ENCODE measurements at regions not wholly inside any gene's neighbourhood (a gene's known extent, or its start where the extent isn't known, plus 50 kb on each side); places are given as distances from the start of the nearest gene placed in this dataset.
"Not testable (repeated sequence)": the region's sequence is repeated elsewhere in the genome, so short reads cannot be mapped to it uniquely, and the experiment has no call there.

DNA sequence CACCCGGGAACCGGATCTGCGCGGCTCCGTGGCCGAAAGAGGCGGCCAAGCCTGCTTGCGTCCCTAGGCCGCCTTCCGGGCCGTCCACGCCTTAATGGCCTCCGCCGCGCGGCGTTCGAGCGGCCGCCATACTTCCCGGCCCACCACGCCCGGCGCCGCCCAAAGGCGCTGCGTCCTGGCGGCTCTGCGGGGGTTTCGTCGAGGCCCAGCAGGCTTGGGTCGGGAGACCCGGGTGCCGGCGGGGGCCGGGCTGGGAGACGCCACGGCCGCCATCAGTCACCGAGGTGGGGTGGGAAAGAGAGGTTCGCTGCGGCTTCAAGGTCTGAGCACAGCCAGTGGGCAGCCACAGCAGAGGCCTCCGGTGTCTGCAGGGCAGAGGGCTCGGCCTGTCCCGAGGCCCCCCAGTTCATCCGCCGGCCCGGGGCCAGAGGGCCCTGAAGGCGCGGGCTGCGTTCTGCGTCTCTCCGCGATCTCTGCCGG is 545.8 kb upstream of the CDH10 start:
- ATAC-seq (ENCODE audit: insufficient number of reproducible peaks, low FRiP score, low read depth) (no peak), DNase-seq (ENCODE audit: low spot score) (no peak)
- no peaks in the 10 kb centered on the region for H3K9me3 ChIP-seq
- H3K27me3 ChIP-seq (replicated peaks; ENCODE audit: insufficient read depth) = no peaks in the 10 kb centered on the region
- no peaks in the 10 kb centered on the region for H3K4me1 ChIP-seq (ENCODE audit: control insufficient read depth in 1 of 2, low read depth in 2 of 2)
- TF ChIP-seq, protein P1, sequence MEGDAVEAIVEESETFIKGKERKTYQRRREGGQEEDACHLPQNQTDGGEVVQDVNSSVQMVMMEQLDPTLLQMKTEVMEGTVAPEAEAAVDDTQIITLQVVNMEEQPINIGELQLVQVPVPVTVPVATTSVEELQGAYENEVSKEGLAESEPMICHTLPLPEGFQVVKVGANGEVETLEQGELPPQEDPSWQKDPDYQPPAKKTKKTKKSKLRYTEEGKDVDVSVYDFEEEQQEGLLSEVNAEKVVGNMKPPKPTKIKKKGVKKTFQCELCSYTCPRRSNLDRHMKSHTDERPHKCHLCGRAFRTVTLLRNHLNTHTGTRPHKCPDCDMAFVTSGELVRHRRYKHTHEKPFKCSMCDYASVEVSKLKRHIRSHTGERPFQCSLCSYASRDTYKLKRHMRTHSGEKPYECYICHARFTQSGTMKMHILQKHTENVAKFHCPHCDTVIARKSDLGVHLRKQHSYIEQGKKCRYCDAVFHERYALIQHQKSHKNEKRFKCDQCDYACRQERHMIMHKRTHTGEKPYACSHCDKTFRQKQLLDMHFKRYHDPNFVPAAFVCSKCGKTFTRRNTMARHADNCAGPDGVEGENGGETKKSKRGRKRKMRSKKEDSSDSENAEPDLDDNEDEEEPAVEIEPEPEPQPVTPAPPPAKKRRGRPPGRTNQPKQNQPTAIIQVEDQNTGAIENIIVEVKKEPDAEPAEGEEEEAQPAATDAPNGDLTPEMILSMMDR (IDR thresholded peaks at IDR 0.05) = no peak
- no peaks in the 10 kb centered on the region for H3K36me3 ChIP-seq
- peak overlapping the region; percentile 14 for H3K4me3 ChIP-seq
- H3K27ac ChIP-seq = no peak overlapping the region

GRCh38 chr5:25181249-25181648 is 536.5 kb upstream of the CDH10 start:
- TF ChIP-seq, protein P1 (IDR thresholded peaks at IDR 0.05) = no peak
- ATAC-seq (ENCODE audit: insufficient number of reproducible peaks, low FRiP score, low read depth) = no peak
- H3K4me1 ChIP-seq (ENCODE audit: control insufficient read depth in 1 of 2, low read depth in 2 of 2) = no peaks in the 10 kb centered on the region
- H3K27ac ChIP-seq = no peak overlapping the region
- no peaks in the 10 kb centered on the region for H3K36me3 ChIP-seq
- no peak for DNase-seq (ENCODE audit: low spot score)
- no peaks in the 10 kb centered on the region for H3K9me3 ChIP-seq
- no peaks in the 10 kb centered on the region for H3K27me3 ChIP-seq (replicated peaks; ENCODE audit: insufficient read depth)
- no peak overlapping the region for H3K4me3 ChIP-seq

DNA sequence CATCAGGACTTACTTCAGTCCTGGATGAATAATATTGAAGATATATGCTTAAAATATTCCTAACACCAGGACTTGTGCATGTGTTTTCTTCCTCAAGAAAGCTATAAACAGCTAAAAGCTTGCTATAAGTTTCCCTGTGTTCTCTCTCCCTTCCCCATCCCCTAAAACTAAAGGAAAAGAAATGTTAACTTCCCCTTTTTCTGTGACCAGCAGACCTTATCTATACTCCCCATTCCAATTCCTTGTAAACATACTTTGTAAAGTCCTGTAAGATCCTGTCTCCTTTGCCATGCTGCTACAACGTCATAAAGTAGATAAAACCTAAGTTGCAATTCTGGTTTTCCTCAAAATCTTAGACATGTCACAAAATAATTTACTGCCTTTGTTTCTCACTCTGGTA is 517.8 kb upstream of the CDH10 start:
- not testable (repeated sequence) for H3K27me3 ChIP-seq (replicated peaks; ENCODE audit: insufficient read depth); H3K4me1 ChIP-seq (ENCODE audit: control insufficient read depth in 1 of 2, low read depth in 2 of 2); DNase-seq (ENCODE audit: low spot score); H3K36me3 ChIP-seq; ATAC-seq (ENCODE audit: insufficient number of reproducible peaks, low FRiP score, low read depth); H3K9me3 ChIP-seq; H3K4me3 ChIP-seq; H3K27ac ChIP-seq

DNA sequence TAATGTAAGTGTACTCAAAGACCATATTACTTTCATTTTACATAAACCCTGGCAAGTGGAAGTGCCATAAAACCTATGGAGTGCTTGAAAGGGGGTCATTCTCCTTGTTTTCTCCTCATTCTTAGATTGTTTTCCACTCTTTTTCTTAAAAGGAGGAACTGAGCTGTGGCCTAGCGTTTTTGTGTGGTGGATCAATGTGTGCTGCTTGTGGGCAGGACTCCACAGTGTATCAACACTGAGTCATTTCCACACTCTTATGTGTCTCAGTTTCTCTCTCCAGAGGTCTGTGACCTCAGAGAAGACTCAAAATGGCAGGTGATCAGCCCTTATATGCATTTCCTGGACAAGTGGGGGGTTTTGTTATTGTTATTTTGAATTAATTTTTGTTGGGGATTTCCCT is 516.1 kb upstream of the CDH10 start:
- H3K4me3 ChIP-seq = no peak overlapping the region
- no peaks in the 10 kb centered on the region for H3K9me3 ChIP-seq
- DNase-seq (ENCODE audit: low spot score) (no peak), ATAC-seq (ENCODE audit: insufficient number of reproducible peaks, low FRiP score, low read depth) (no peak)
- TF ChIP-seq, protein P1 (IDR thresholded peaks at IDR 0.05) = no peak
- no peaks in the 10 kb centered on the region for H3K27me3 ChIP-seq (replicated peaks; ENCODE audit: insufficient read depth)
- H3K4me1 ChIP-seq (ENCODE audit: control insufficient read depth in 1 of 2, low read depth in 2 of 2) = no peaks in the 10 kb centered on the region
- H3K27ac ChIP-seq = no peak overlapping the region
- no peaks in the 10 kb centered on the region for H3K36me3 ChIP-seq

DNA sequence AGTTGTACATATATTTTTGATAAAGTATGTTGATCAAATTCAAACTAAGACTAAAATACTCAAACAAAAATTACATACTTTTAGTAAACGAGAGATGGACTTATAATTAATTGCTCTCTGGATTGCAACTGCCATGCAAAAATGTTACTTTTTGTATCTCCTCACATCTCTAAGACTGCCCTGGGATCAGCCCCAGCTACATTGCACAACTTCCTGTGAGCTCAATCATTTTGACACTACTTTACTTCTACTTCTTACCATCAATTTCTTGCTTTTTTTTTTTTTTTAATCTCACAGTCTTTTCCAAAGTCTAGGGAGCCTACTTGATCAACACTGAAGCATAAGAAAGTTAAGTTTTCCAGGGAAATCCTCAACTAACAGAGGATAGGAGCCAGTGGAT is 506.0 kb upstream of the CDH10 start:
- DNase-seq (ENCODE audit: low spot score) (no peak), ATAC-seq (ENCODE audit: insufficient number of reproducible peaks, low FRiP score, low read depth) (no peak)
- Histone ChIP-seq H3K27ac (no peak overlapping the region), H3K36me3 (no peaks in the 10 kb centered on the region), H3K9me3 (no peaks in the 10 kb centered on the region), H3K4me3 (no peak overlapping the region), H3K27me3 (replicated peaks; ENCODE audit: insufficient read depth) (no peaks in the 10 kb centered on the region), H3K4me1 (ENCODE audit: control insufficient read depth in 1 of 2, low read depth in 2 of 2) (no peaks in the 10 kb centered on the region)
- TF ChIP-seq, protein P1 (IDR thresholded peaks at IDR 0.05) = no peak

DNA sequence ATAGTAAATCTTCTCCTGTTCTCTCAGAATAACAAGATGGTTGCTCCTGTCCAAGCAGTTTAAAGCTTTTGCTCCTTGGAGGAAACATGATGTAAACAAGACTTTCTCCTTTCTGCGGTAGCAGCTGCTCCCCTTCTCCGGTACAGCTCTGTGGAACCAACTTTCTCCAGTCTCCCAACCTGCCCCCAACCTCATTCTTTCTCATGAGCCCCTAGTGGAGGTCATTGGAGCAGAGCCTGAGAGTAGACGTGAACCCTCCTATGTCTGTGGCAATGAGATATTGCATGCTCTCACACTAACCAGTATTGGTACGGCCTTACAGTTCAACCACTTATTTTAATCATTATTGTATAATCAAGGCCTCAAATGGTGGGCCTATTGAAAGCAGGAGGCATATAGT is 483.8 kb upstream of the CDH10 start:
- DNase-seq (ENCODE audit: low spot score) (no peak), ATAC-seq (ENCODE audit: insufficient number of reproducible peaks, low FRiP score, low read depth) (no peak)
- Histone ChIP-seq H3K9me3 (no peaks in the 10 kb centered on the region), H3K4me3 (no peak overlapping the region), H3K27me3 (replicated peaks; ENCODE audit: insufficient read depth) (no peaks in the 10 kb centered on the region), H3K36me3 (no peaks in the 10 kb centered on the region), H3K4me1 (ENCODE audit: control insufficient read depth in 1 of 2, low read depth in 2 of 2) (no peaks in the 10 kb centered on the region), H3K27ac (no peak overlapping the region)
- TF ChIP-seq, protein P1 (IDR thresholded peaks at IDR 0.05) = no peak
